Neutrophil (primary cell): ENCODE measurements at regions not wholly inside any gene's neighbourhood (a gene's known extent, or its start where the extent isn't known, plus 50 kb on each side); places are given as distances from the start of the nearest gene placed in this dataset.

Experiments used
- H3K27ac ChIP-seq: fragments of 200-600 bp; sonication (generic); 2 replicates; pipeline ENCODE4 v1.5.1; 2016; ENCODE audit warnings: mild to moderate bottlenecking, moderate library complexity
- H3K27me3 ChIP-seq: fragments of 200-600 bp; sonication (generic); 2 replicates; pipeline ENCODE4 v1.6.0; 2016; ENCODE audit warnings: mild to moderate bottlenecking
- H3K36me3 ChIP-seq: fragments of 200-600 bp; sonication (generic); 2 replicates; pipeline ENCODE4 v1.5.1; 2017
- H3K4me1 ChIP-seq, 2 experiments: fragments of 200-600 bp in 1 of 2; sonication (generic) in 1 of 2; 1 replicate in 1 of 2; 2 replicates in 1 of 2; pipeline versions ENCODE4 v1.5.1 to v1.6.1; 2013 to 2016; ENCODE audit warnings: low read depth in 1 of 2, low read length in 1 of 2, mild to moderate bottlenecking in 1 of 2, moderate library complexity in 1 of 2; ENCODE audit not compliant: control insufficient read depth in 1 of 2, insufficient read depth in 1 of 2
- H3K4me3 ChIP-seq, 2 experiments: fragments of 200-600 bp in 1 of 2; sonication (generic) in 1 of 2; 1 replicate in 1 of 2; 2 replicates in 1 of 2; pipeline ENCODE4 v1.5.1; 2013 to 2016; ENCODE audit warnings: low read depth in 1 of 2, low read length in 1 of 2, mild to moderate bottlenecking in 1 of 2, moderate library complexity in 1 of 2
- H3K9me3 ChIP-seq: fragments of 200-600 bp; sonication (generic); 2 replicates; pipeline ENCODE4 v1.5.1; 2016
- CTCF ChIP-seq: fragments of 200-600 bp; sonication (generic); IDR thresholded peaks from 2 replicates; pipeline ENCODE4 v1.5.1; 2016; ENCODE audit warnings: antibody characterized with exemption

GRCh38 chr4:41880022-41880837 lies 55.0 kb upstream of the TMEM33 start:
- no peaks in the 10 kb centered on the region for H3K36me3 ChIP-seq
- peaks cover 100% of the 10 kb centered on the region for H3K27me3 ChIP-seq
- H3K4me3 ChIP-seq, result no peak overlapping the region
- H3K4me1 ChIP-seq, result peaks cover 0 to 14% of the 10 kb centered on the region in 2 experiments
- no peaks in the 10 kb centered on the region for H3K9me3 ChIP-seq
- H3K27ac ChIP-seq, result no peak overlapping the region
- no peak for TF ChIP-seq CTCF

- Histone ChIP-seq H3K36me3 (no peaks in the 10 kb centered on the region), H3K4me3 (no peak overlapping the region), H3K9me3 (no peaks in the 10 kb centered on the region), H3K27me3 (peaks cover 100% of the 10 kb centered on the region), H3K4me1 (peaks cover 0 to 14% of the 10 kb centered on the region in 2 experiments), H3K27ac (no peak overlapping the region)
- no peak for TF ChIP-seq CTCF
Observed at GRCh38 chr4:41879552-41879951, 55.7 kb upstream of the TMEM33 start.

- H3K9me3 ChIP-seq, result no peaks in the 10 kb centered on the region
- no peaks in the 10 kb centered on the region for H3K36me3 ChIP-seq
- peaks cover 100% of the 10 kb centered on the region for H3K27me3 ChIP-seq
- H3K27ac ChIP-seq, result no peak overlapping the region
- peaks cover 0 to 14% of the 10 kb centered on the region in 2 experiments for H3K4me1 ChIP-seq
- TF ChIP-seq CTCF, result no peak
- H3K4me3 ChIP-seq, result no peak overlapping the region
Observed at GRCh38 chr4:41878991-41879491, 56.2 kb upstream of the TMEM33 start.

GRCh38 chr4:41878170-41878969 lies 56.9 kb upstream of the TMEM33 start:
- H3K27ac ChIP-seq, result no peak overlapping the region
- H3K4me3 ChIP-seq, result no peak overlapping the region
- H3K36me3 ChIP-seq, result no peaks in the 10 kb centered on the region
- H3K9me3 ChIP-seq, result no peaks in the 10 kb centered on the region
- peaks cover 100% of the 10 kb centered on the region for H3K27me3 ChIP-seq
- TF ChIP-seq CTCF, result no peak
- peaks cover 0 to 14% of the 10 kb centered on the region in 2 experiments for H3K4me1 ChIP-seq

GRCh38 chr4:41877020-41877796 lies 58.0 kb upstream of the TMEM33 start:
- TF ChIP-seq CTCF, result no peak
- H3K36me3 ChIP-seq, result no peaks in the 10 kb centered on the region
- no peak overlapping the region for H3K4me3 ChIP-seq
- peaks cover 100% of the 10 kb centered on the region for H3K27me3 ChIP-seq
- H3K27ac ChIP-seq, result no peak overlapping the region
- peaks cover 0 to 10% of the 10 kb centered on the region in 2 experiments for H3K4me1 ChIP-seq
- no peaks in the 10 kb centered on the region for H3K9me3 ChIP-seq
